ENCODE measurements at regions not wholly inside any gene's neighbourhood (a gene's known extent, or its start where the extent isn't known, plus 50 kb on each side); places are given as distances from the start of the nearest gene placed in this dataset.

DNA sequence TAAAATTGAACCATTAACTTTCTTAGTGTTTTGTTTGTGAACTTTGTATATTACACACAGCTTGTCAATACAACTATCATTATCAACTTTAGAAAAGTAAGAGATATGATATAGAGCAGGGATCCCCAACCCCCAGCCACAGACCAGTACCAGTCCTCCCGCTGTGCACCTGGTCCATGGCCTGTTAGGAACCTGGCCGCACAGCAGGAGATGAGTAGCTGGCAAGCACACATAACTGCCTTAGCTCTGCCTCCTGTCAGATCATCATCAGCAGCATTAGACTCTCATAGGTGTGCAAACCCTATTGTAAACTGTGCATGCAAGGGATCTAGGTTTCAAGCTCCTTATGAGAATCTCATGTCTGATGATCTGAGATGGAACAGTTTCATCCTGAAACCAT, 491.0 kb upstream of the NXPH2 start:
- TF ChIP-seq, protein P1, sequence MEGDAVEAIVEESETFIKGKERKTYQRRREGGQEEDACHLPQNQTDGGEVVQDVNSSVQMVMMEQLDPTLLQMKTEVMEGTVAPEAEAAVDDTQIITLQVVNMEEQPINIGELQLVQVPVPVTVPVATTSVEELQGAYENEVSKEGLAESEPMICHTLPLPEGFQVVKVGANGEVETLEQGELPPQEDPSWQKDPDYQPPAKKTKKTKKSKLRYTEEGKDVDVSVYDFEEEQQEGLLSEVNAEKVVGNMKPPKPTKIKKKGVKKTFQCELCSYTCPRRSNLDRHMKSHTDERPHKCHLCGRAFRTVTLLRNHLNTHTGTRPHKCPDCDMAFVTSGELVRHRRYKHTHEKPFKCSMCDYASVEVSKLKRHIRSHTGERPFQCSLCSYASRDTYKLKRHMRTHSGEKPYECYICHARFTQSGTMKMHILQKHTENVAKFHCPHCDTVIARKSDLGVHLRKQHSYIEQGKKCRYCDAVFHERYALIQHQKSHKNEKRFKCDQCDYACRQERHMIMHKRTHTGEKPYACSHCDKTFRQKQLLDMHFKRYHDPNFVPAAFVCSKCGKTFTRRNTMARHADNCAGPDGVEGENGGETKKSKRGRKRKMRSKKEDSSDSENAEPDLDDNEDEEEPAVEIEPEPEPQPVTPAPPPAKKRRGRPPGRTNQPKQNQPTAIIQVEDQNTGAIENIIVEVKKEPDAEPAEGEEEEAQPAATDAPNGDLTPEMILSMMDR (conservative IDR thresholded peaks at IDR 0.05; ENCODE audit: low read depth, low read length), result no peak
- no peak for DNase-seq (ENCODE audit: low read depth)
- no peak overlapping the region for H3K4me3 ChIP-seq (ENCODE audit: low read length)

DNA sequence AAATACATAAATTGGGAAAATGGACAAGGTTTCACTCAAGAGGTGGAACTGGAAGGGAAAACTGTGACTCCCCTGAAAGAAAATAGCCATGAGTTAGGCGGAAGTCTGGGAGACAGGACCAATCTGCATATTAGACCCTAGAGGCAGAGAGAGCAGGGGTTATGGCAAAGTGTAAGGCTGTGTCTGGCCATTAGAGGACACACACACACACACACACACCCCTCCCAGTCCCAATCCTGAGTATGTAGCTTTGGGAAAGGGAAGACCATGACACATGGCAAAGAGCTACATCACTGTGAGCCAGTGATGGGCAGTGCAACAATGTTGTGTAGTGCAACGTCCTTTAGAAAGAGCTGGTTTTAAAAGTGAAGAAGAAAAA, 479.9 kb upstream of the NXPH2 start:
- TF ChIP-seq, protein P1 (conservative IDR thresholded peaks at IDR 0.05; ENCODE audit: low read depth, low read length), result no peak
- H3K4me3 ChIP-seq (ENCODE audit: low read length), result no peak overlapping the region
- DNase-seq (ENCODE audit: low read depth), result no peak

DNA sequence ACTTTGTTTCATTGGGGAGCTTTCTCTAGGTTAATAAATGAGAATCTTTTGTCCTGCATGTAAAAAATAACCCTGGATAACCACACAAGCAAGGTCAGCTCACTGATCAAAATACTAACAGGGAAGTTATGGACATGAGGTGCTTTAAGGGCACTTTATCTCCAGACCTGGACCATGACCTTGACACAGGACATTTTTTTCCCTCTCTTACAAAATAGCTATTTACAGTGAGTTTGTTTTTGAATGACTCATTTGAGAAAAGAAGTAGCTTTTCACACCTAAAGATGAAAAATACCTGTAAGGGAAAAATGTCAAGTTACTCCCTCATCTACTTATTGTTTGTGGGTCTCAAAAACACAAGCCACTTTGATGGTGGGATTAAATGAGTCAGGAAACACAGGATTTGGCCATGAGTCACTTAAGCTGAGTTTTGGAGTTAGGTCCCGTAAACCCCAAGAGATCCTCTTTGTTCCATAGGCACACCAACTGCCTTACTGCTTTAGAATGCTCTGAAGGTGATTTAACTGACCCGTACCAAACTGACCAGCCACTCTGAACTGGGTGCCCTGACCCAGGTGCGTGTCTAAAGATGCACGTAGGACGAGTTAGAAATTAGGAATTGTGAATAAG, 479.3 kb upstream of the NXPH2 start:
- TF ChIP-seq, protein P1 (conservative IDR thresholded peaks at IDR 0.05; ENCODE audit: low read depth, low read length), result no peak
- no peak overlapping the region for H3K4me3 ChIP-seq (ENCODE audit: low read length)
- peak; percentile 69 for DNase-seq (ENCODE audit: low read depth)

DNA sequence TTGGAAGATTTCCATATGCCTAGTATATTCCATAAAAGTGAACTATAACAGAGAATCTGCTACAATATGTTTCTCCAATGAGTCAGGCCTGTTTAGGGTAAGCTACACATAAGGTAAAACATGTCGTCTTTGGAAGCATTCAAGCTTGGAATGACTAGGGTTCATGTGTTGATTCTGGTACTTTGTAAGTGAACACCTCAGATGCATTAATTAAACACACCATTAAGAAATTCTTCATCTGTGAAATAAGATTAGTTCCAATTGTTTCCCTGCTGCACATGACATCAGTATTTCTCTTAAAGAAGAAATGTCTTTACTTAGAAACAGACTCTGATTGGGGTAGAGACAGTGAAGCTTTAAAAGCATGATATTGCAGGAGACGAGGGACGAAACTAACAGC, 461.1 kb upstream of the NXPH2 start:
- DNase-seq (ENCODE audit: low read depth), result peak; percentile 18
- no peak overlapping the region for H3K4me3 ChIP-seq (ENCODE audit: low read length)
- TF ChIP-seq, protein P1 (conservative IDR thresholded peaks at IDR 0.05; ENCODE audit: low read depth, low read length), result no peak

DNA sequence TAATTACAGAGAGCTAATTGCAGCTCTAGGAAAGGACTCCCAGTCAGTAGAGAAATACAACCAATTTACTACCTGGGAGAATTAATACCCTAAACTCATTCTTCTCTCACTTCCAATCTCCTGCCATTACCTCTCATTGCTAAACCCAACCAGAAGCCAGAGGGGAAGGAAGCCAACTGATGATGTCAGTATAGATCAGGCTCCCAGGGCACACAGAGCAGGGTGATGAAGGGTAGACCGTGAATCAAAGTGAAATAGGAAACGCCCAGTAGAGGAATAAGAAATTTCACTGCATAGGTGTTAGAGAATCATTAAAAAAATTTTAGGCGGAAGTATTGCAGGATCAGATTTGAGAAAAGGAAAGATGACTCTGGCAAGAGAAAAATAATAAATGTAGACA, 456.8 kb upstream of the NXPH2 start:
- no peak for DNase-seq (ENCODE audit: low read depth)
- TF ChIP-seq, protein P1 (conservative IDR thresholded peaks at IDR 0.05; ENCODE audit: low read depth, low read length), result no peak
- no peak overlapping the region for H3K4me3 ChIP-seq (ENCODE audit: low read length)

DNA sequence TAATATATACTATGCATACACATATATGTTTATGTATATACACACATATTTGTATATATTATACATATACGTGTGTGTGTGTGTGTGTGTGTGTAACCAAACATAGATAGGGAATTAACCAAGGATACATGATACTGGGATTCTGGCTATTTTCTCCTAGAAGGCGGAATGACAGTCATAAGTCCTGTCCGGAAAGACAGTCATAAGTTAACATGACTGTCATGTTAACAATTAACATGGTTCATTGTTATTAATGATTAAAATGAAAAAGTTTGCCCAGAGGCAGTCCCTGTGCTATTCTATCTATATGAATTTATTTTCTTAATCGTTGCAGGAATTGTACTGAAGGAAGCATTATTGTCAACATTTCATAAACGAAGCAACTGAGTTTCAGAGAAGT, 450.7 kb upstream of the NXPH2 start:
- H3K4me3 ChIP-seq (ENCODE audit: low read length), result no peak overlapping the region
- TF ChIP-seq, protein P1 (conservative IDR thresholded peaks at IDR 0.05; ENCODE audit: low read depth, low read length), result no peak
- no peak for DNase-seq (ENCODE audit: low read depth)

DNA sequence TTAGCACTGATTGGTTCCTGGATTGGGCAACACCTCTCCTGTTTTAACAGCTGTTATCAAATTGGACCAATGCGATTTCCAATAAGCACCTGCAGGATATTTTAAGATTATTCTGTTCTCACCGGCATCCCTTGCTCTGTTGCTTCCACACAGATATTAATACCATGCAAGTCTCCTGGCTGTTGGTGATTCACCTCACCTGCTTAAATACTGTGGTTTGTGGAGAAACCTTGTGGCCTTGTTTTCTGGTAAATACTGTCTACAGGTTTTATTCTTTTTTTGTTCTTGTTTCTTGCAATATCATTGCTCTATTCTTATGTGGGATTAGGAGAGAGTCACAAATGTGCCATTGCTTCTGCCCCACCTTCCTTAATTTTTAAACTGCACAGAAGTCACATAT, 448.1 kb upstream of the NXPH2 start:
- H3K4me3 ChIP-seq (ENCODE audit: low read length), result no peak overlapping the region
- TF ChIP-seq, protein P1 (conservative IDR thresholded peaks at IDR 0.05; ENCODE audit: low read depth, low read length), result no peak
- no peak for DNase-seq (ENCODE audit: low read depth)

Measured in retinal pigment epithelial cell (primary cell).